GM18520 (cell line): ENCODE measurements at regions not wholly inside any gene's neighbourhood (a gene's known extent, or its start where the extent isn't known, plus 50 kb on each side); places are given as distances from the start of the nearest gene placed in this dataset.
"Not testable (repeated sequence)": the region's sequence is repeated elsewhere in the genome, so short reads cannot be mapped to it uniquely, and the experiment has no call there.

Source experiments
- ATAC-seq: cut with Tn5 transposase; IDR thresholded peaks from one replicate; pipeline ENCODE4 v1.9.1; 2021; ENCODE audit not compliant: unreplicated experiment

GRCh38 chr15:20020588-20020987 lies 521.0 kb downstream of the GOLGA6L6 start:
- ATAC-seq = not testable (repeated sequence)

- ATAC-seq = not testable (repeated sequence)
Measured at GRCh38 chr15:20019758-20020157, 521.8 kb downstream of the GOLGA6L6 start.

- not testable (repeated sequence) for ATAC-seq
Measured at GRCh38 chr15:20017581-20017980, 524.0 kb downstream of the GOLGA6L6 start.

GRCh38 chr15:20016941-20017340 lies 524.7 kb downstream of the GOLGA6L6 start:
- not testable (repeated sequence) for ATAC-seq

GRCh38 chr15:20012837-20013236 lies 528.8 kb downstream of the GOLGA6L6 start:
- ATAC-seq = not testable (repeated sequence)

- ATAC-seq = not testable (repeated sequence)
Measured at GRCh38 chr15:20010759-20011158, 530.8 kb downstream of the GOLGA6L6 start.

GRCh38 chr15:20009619-20010018 lies 532.0 kb downstream of the GOLGA6L6 start:
- not testable (repeated sequence) for ATAC-seq

GRCh38 chr15:20007338-20007737 lies 534.3 kb downstream of the GOLGA6L6 start:
- ATAC-seq = not testable (repeated sequence)

- not testable (repeated sequence) for ATAC-seq
Measured at GRCh38 chr15:20003471-20003870, 538.1 kb downstream of the GOLGA6L6 start.

GRCh38 chr15:20002560-20002959 lies 539.0 kb downstream of the GOLGA6L6 start:
- not testable (repeated sequence) for ATAC-seq

GRCh38 chr15:19996574-19997194 lies 544.9 kb downstream of the GOLGA6L6 start:
- not testable (repeated sequence) for ATAC-seq

- ATAC-seq = not testable (repeated sequence)
Measured at GRCh38 chr15:19995296-19995695, 546.3 kb downstream of the GOLGA6L6 start.

- ATAC-seq = no peak
Measured at GRCh38 chr15:19992428-19992827, 549.2 kb downstream of the GOLGA6L6 start.

- ATAC-seq = no peak
Measured at GRCh38 chr15:19988094-19988660, 553.4 kb downstream of the GOLGA6L6 start.

- ATAC-seq = no peak
Measured at GRCh38 chr15:19987389-19988048, 554.1 kb downstream of the GOLGA6L6 start.

GRCh38 chr15:19984101-19984500 lies 557.5 kb downstream of the GOLGA6L6 start:
- no peak for ATAC-seq

GRCh38 chr15:19974998-19975397 lies 566.6 kb downstream of the GOLGA6L6 start:
- ATAC-seq = no peak

- no peak for ATAC-seq
Measured at GRCh38 chr15:19973718-19974117, 567.9 kb downstream of the GOLGA6L6 start.

GRCh38 chr15:19972582-19972981 lies 569.0 kb downstream of the GOLGA6L6 start:
- not testable (repeated sequence) for ATAC-seq

GRCh38 chr15:19965574-19965973 lies 576.0 kb downstream of the GOLGA6L6 start:
- ATAC-seq = not testable (repeated sequence)

GRCh38 chr15:19964480-19964879 lies 577.1 kb downstream of the GOLGA6L6 start:
- not testable (repeated sequence) for ATAC-seq
